GM12892 (cell line): ENCODE measurements at regions not wholly inside any gene's neighbourhood (a gene's known extent, or its start where the extent isn't known, plus 50 kb on each side); places are given as distances from the start of the nearest gene placed in this dataset.

Source experiments
- POLR2A ChIP-seq: IDR thresholded peaks from 2 replicates; pipeline ENCODE4 v1.6.1; 2011; ENCODE audit warnings: low read depth, low read length, control low read depth
- POLR2AphosphoS5 ChIP-seq: IDR thresholded peaks from 2 replicates; pipeline ENCODE4 v1.6.1; 2011; ENCODE audit warnings: low read depth, low read length, control low read depth

DNA sequence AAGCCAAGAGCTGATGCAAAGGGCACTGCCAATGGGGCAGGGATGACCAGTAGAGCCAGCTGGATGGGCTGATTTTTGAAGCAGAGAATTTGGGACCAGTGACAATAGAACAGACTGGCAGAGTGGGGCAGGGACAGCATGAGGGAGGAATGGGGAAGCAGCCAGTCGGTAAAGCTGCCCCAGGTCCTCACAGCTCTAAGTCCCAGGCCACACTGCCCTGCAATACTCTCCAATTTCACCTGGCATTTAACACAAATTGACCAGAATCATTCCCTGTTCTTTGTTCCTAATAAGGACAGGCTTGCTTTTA is 186.9 kb downstream of the CTTN start:
- TF ChIP-seq POLR2AphosphoS5 (no peak), POLR2A (no peak)
